ENCODE measurements at regions not wholly inside any gene's neighbourhood (a gene's known extent, or its start where the extent isn't known, plus 50 kb on each side); places are given as distances from the start of the nearest gene placed in this dataset.

DNA sequence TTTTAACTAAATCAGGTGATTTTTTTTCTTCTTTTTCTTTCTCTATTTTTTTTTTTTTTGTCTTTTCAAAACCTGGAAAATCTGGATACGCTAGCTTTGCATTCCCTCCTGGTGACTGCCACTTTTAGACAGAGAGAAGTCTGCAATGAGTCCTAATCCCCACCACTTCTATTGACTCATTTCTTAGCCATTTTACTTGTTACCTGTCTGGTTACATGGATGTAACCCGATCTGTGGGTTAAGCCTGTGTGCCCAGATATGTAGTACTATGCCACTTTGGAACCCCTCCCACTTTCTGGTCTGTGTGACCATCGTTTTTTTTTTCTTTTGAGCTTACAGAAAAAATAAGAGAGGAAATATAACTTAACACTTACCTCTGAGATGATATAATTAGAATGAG lies 817.8 kb upstream of the PCDH9 start:
- TF ChIP-seq, protein P1, sequence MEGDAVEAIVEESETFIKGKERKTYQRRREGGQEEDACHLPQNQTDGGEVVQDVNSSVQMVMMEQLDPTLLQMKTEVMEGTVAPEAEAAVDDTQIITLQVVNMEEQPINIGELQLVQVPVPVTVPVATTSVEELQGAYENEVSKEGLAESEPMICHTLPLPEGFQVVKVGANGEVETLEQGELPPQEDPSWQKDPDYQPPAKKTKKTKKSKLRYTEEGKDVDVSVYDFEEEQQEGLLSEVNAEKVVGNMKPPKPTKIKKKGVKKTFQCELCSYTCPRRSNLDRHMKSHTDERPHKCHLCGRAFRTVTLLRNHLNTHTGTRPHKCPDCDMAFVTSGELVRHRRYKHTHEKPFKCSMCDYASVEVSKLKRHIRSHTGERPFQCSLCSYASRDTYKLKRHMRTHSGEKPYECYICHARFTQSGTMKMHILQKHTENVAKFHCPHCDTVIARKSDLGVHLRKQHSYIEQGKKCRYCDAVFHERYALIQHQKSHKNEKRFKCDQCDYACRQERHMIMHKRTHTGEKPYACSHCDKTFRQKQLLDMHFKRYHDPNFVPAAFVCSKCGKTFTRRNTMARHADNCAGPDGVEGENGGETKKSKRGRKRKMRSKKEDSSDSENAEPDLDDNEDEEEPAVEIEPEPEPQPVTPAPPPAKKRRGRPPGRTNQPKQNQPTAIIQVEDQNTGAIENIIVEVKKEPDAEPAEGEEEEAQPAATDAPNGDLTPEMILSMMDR (IDR thresholded peaks at IDR 0.05), result no peak
- no peak for TF ChIP-seq POLR2A (IDR thresholded peaks at IDR 0.05)
- no peak for TF ChIP-seq POLR2AphosphoS5 (IDR thresholded peaks at IDR 0.05)
